Type B pancreatic cell (in vitro differentiated cells): ENCODE measurements at regions not wholly inside any gene's neighbourhood (a gene's known extent, or its start where the extent isn't known, plus 50 kb on each side); places are given as distances from the start of the nearest gene placed in this dataset.

Experiments used
- DNase-seq: peaks from one replicate; pipeline ENCODE4 v3.0.0; 2021; ENCODE audit warnings: mixed read lengths; ENCODE audit not compliant: unreplicated experiment; ENCODE audit errors: extremely low spot score
- H3K27ac Mint-ChIP-seq: 2 replicates; pipeline ENCODE4 v1.8.0; 2021; ENCODE audit warnings: mild to moderate bottlenecking, mixed read lengths
- H3K27me3 Mint-ChIP-seq: 2 replicates; pipeline ENCODE4 v1.8.0; 2021; ENCODE audit warnings: mixed read lengths
- H3K36me3 Mint-ChIP-seq: 2 replicates; pipeline ENCODE4 v1.8.0; 2021; ENCODE audit warnings: mixed read lengths
- H3K4me1 Mint-ChIP-seq: one replicate; pipeline ENCODE4 v1.8.0; 2021; ENCODE audit warnings: mixed read lengths; ENCODE audit not compliant: unreplicated experiment
- H3K4me3 Mint-ChIP-seq: 2 replicates; pipeline ENCODE4 v1.8.0; 2021; ENCODE audit warnings: mild to moderate bottlenecking, mixed read lengths
- H3K9me3 Mint-ChIP-seq: 2 replicates; pipeline ENCODE4 v1.8.0; 2021; ENCODE audit warnings: mixed read lengths
- CTCF ChIP-seq: fragments of 200-600 bp; sonication (generic); conservative IDR thresholded peaks from 2 replicates; pipeline ENCODE4 v1.5.0; 2021; ENCODE audit warnings: antibody characterized with exemption, mild to moderate bottlenecking

- Mint-ChIP-seq H3K4me3 (no peak overlapping the region), H3K9me3 (no peaks in the 10 kb centered on the region), H3K27ac (no peak overlapping the region), H3K27me3 (no peaks in the 10 kb centered on the region), H3K36me3 (peaks cover 1% of the 10 kb centered on the region), H3K4me1 (no peaks in the 10 kb centered on the region)
- no peak for TF ChIP-seq CTCF
- no peak for DNase-seq
These were observed 1034.8 kb downstream of the MAT2B start for GRCh38 chr5:164540174-164540573.

- no peak overlapping the region for H3K4me3 Mint-ChIP-seq
- no peaks in the 10 kb centered on the region for H3K4me1 Mint-ChIP-seq
- H3K27me3 Mint-ChIP-seq = no peaks in the 10 kb centered on the region
- H3K27ac Mint-ChIP-seq = no peak overlapping the region
- DNase-seq = no peak
- H3K36me3 Mint-ChIP-seq = peaks cover 3% of the 10 kb centered on the region
- TF ChIP-seq CTCF = no peak
- H3K9me3 Mint-ChIP-seq = no peaks in the 10 kb centered on the region
These were observed 1040.1 kb downstream of the MAT2B start for GRCh38 chr5:164545507-164545906.

- no peaks in the 10 kb centered on the region for H3K9me3 Mint-ChIP-seq
- no peak overlapping the region for H3K4me3 Mint-ChIP-seq
- no peaks in the 10 kb centered on the region for H3K4me1 Mint-ChIP-seq
- no peak for DNase-seq
- H3K27ac Mint-ChIP-seq = no peak overlapping the region
- no peak for TF ChIP-seq CTCF
- H3K36me3 Mint-ChIP-seq = no peaks in the 10 kb centered on the region
- H3K27me3 Mint-ChIP-seq = peaks cover 4% of the 10 kb centered on the region
These were observed 1048.4 kb downstream of the MAT2B start for GRCh38 chr5:164553851-164554250.

GRCh38 chr5:164555809-164556208 is 1050.4 kb downstream of the MAT2B start:
- H3K4me3 Mint-ChIP-seq = no peak overlapping the region
- H3K4me1 Mint-ChIP-seq = no peaks in the 10 kb centered on the region
- H3K9me3 Mint-ChIP-seq = no peaks in the 10 kb centered on the region
- H3K27me3 Mint-ChIP-seq = peaks cover 8% of the 10 kb centered on the region
- DNase-seq = no peak
- no peak overlapping the region for H3K27ac Mint-ChIP-seq
- H3K36me3 Mint-ChIP-seq = no peaks in the 10 kb centered on the region
- no peak for TF ChIP-seq CTCF

GRCh38 chr5:164560216-164560615 is 1054.8 kb downstream of the MAT2B start:
- Mint-ChIP-seq H3K27ac (no peak overlapping the region), H3K36me3 (no peaks in the 10 kb centered on the region), H3K27me3 (peaks cover 15% of the 10 kb centered on the region), H3K4me1 (peaks cover 7% of the 10 kb centered on the region), H3K9me3 (no peaks in the 10 kb centered on the region), H3K4me3 (no peak overlapping the region)
- no peak for TF ChIP-seq CTCF
- no peak for DNase-seq
